ENCODE measurements at regions not wholly inside any gene's neighbourhood (a gene's known extent, or its start where the extent isn't known, plus 50 kb on each side); places are given as distances from the start of the nearest gene placed in this dataset.

GRCh38 chr11:131190446-131190845 is 180.0 kb upstream of the NTM start:
- ChIA-PET CTCF (no interaction called here), POLR2A (no interaction called here)
- Histone ChIP-seq H3K4me3 (ENCODE audit: low read depth, low read length) (no peak overlapping the region), H3K36me3 (ENCODE audit: control insufficient read depth, insufficient read depth, low read length) (no peaks in the 10 kb centered on the region), H3K27me3 (ENCODE audit: control insufficient read depth, insufficient read depth, low read length) (peaks cover 2% of the 10 kb centered on the region; the same call in 1 of the 2 replicates)
- TF ChIP-seq CTCF (IDR thresholded peaks at IDR 0.05; ENCODE audit: insufficient read depth, low read depth, low read length) = no peak
- no peak for DNase-seq (ENCODE audit: low read depth)

GRCh38 chr11:131191606-131192005 is 178.8 kb upstream of the NTM start:
- CTCF ChIA-PET = interaction anchor here (0.7 to 1.2 kb wide), 2 partner anchors 13 to 153 kb away, joined by 3 read pairs; no protein-coding TSS in a partner anchor
- POLR2A ChIA-PET = no interaction called here
- TF ChIP-seq CTCF (IDR thresholded peaks at IDR 0.05; ENCODE audit: insufficient read depth, low read depth, low read length) = no peak
- H3K36me3 ChIP-seq (ENCODE audit: control insufficient read depth, insufficient read depth, low read length) = no peaks in the 10 kb centered on the region
- H3K4me3 ChIP-seq (ENCODE audit: low read depth, low read length) = no peak overlapping the region
- DNase-seq (ENCODE audit: low read depth) = no peak
- peaks cover 2% of the 10 kb centered on the region; the same call in 1 of the 2 replicates for H3K27me3 ChIP-seq (ENCODE audit: control insufficient read depth, insufficient read depth, low read length)

- DNase-seq (ENCODE audit: low read depth) = no peak
- TF ChIP-seq CTCF (IDR thresholded peaks at IDR 0.05; ENCODE audit: insufficient read depth, low read depth, low read length) = no peak
- Histone ChIP-seq H3K36me3 (ENCODE audit: control insufficient read depth, insufficient read depth, low read length) (no peaks in the 10 kb centered on the region), H3K27me3 (ENCODE audit: control insufficient read depth, insufficient read depth, low read length) (peaks cover 2% of the 10 kb centered on the region), H3K4me3 (ENCODE audit: low read depth, low read length) (no peak overlapping the region)
- POLR2A ChIA-PET = no interaction called here
- CTCF ChIA-PET = interaction anchor here (1.2 kb wide), 1 partner anchor 12 kb away, joined by 3 read pairs; no protein-coding TSS in a partner anchor
Observed at GRCh38 chr11:131192628-131193027, 177.8 kb upstream of the NTM start.

GRCh38 chr11:131193031-131193501 is 177.3 kb upstream of the NTM start:
- Histone ChIP-seq H3K36me3 (ENCODE audit: control insufficient read depth, insufficient read depth, low read length) (no peaks in the 10 kb centered on the region), H3K27me3 (ENCODE audit: control insufficient read depth, insufficient read depth, low read length) (peaks cover 2% of the 10 kb centered on the region), H3K4me3 (ENCODE audit: low read depth, low read length) (no peak overlapping the region)
- no peak for TF ChIP-seq CTCF (IDR thresholded peaks at IDR 0.05; ENCODE audit: insufficient read depth, low read depth, low read length)
- DNase-seq (ENCODE audit: low read depth) = no peak
- ChIA-PET CTCF (no interaction called here), POLR2A (no interaction called here)

GRCh38 chr11:131194726-131195125 is 175.7 kb upstream of the NTM start:
- POLR2A ChIA-PET = no interaction called here
- no peak for DNase-seq (ENCODE audit: low read depth)
- H3K4me3 ChIP-seq (ENCODE audit: low read depth, low read length) = no peak overlapping the region
- CTCF ChIA-PET = interaction anchor here (0.8 to 1.9 kb wide), 2 partner anchors 20 to 23 kb away, joined by 3 to 4 read pairs; no protein-coding TSS in a partner anchor
- H3K27me3 ChIP-seq (ENCODE audit: control insufficient read depth, insufficient read depth, low read length) = no peaks in the 10 kb centered on the region; the same call in none of the 2 replicates
- H3K36me3 ChIP-seq (ENCODE audit: control insufficient read depth, insufficient read depth, low read length) = no peaks in the 10 kb centered on the region
- TF ChIP-seq CTCF (IDR thresholded peaks at IDR 0.05; ENCODE audit: insufficient read depth, low read depth, low read length) = no peak
